ENCODE measurements at regions not wholly inside any gene's neighbourhood (a gene's known extent, or its start where the extent isn't known, plus 50 kb on each side); places are given as distances from the start of the nearest gene placed in this dataset.
"Not testable (repeated sequence)": the region's sequence is repeated elsewhere in the genome, so short reads cannot be mapped to it uniquely, and the experiment has no call there.

GRCh38 chr7:103227787-103228186, 69.4 kb upstream of the PMPCB start:
- not testable (repeated sequence) for H3K36me3 ChIP-seq (ENCODE audit: control insufficient read depth in 1 of 2, insufficient read depth in 2 of 2, low read length in 2 of 2); H3K4ac ChIP-seq (ENCODE audit: low read depth, low read length); H3K79me2 ChIP-seq (ENCODE audit: control insufficient read depth, insufficient read depth, low read length, poor library complexity); H2BK12ac ChIP-seq (ENCODE audit: low read length); H2BK120ac ChIP-seq (ENCODE audit: insufficient read depth, low read length, poor library complexity); H3K18ac ChIP-seq (ENCODE audit: low read length); H3K9ac ChIP-seq (ENCODE audit: low read length); H3K27ac ChIP-seq (ENCODE audit: low read depth, low read length); H4K8ac ChIP-seq (ENCODE audit: low read depth, low read length); H4K12ac ChIP-seq (ENCODE audit: low read depth, low read length); H3K4me3 ChIP-seq (ENCODE audit: low read depth, low read length); H3K4me1 ChIP-seq (ENCODE audit: control insufficient read depth in 1 of 2, insufficient read depth in 2 of 2, low read length in 2 of 2); H3K4me2 ChIP-seq (ENCODE audit: low read length); H3K14ac ChIP-seq (ENCODE audit: low read length); H3K9me3 ChIP-seq (ENCODE audit: insufficient read depth, low read depth, low read length); H2AK5ac ChIP-seq (ENCODE audit: low read length); DNase-seq; H2AFZ ChIP-seq (ENCODE audit: insufficient read depth, low read length, poor library complexity); H4K91ac ChIP-seq (ENCODE audit: low read depth, low read length); H3K23ac ChIP-seq (ENCODE audit: low read length); H2BK5ac ChIP-seq (ENCODE audit: low read depth, low read length, poor library complexity); H3K79me1 ChIP-seq (ENCODE audit: low read length); H3K27me3 ChIP-seq (ENCODE audit: insufficient read depth, low read length)
- no CpG with 5 or more reads among the region's 1 CpG for WGBS (ENCODE audit: extremely low coverage, insufficient coverage, insufficient read length)

- H3K4me2 ChIP-seq (ENCODE audit: low read length); H2BK12ac ChIP-seq (ENCODE audit: low read length); H3K18ac ChIP-seq (ENCODE audit: low read length); DNase-seq; H2AK5ac ChIP-seq (ENCODE audit: low read length); H3K27me3 ChIP-seq (ENCODE audit: insufficient read depth, low read length); H3K79me2 ChIP-seq (ENCODE audit: control insufficient read depth, insufficient read depth, low read length, poor library complexity); H4K12ac ChIP-seq (ENCODE audit: low read depth, low read length); H3K79me1 ChIP-seq (ENCODE audit: low read length); H2BK5ac ChIP-seq (ENCODE audit: low read depth, low read length, poor library complexity); H3K14ac ChIP-seq (ENCODE audit: low read length); H3K4me3 ChIP-seq (ENCODE audit: low read depth, low read length); H2AFZ ChIP-seq (ENCODE audit: insufficient read depth, low read length, poor library complexity); H3K27ac ChIP-seq (ENCODE audit: low read depth, low read length); H3K36me3 ChIP-seq (ENCODE audit: control insufficient read depth in 1 of 2, insufficient read depth in 2 of 2, low read length in 2 of 2); H3K9ac ChIP-seq (ENCODE audit: low read length); H3K9me3 ChIP-seq (ENCODE audit: insufficient read depth, low read depth, low read length); H3K23ac ChIP-seq (ENCODE audit: low read length); H4K91ac ChIP-seq (ENCODE audit: low read depth, low read length); H3K4ac ChIP-seq (ENCODE audit: low read depth, low read length); H4K8ac ChIP-seq (ENCODE audit: low read depth, low read length); H2BK120ac ChIP-seq (ENCODE audit: insufficient read depth, low read length, poor library complexity); H3K4me1 ChIP-seq (ENCODE audit: control insufficient read depth in 1 of 2, insufficient read depth in 2 of 2, low read length in 2 of 2): not testable (repeated sequence)
- WGBS (ENCODE audit: extremely low coverage, insufficient coverage, insufficient read length), result no CpG with 5 or more reads among the region's 1 CpG
These were observed 71.4 kb upstream of the PMPCB start for GRCh38 chr7:103225798-103226197.

GRCh38 chr7:103223065-103223464, 74.2 kb upstream of the NAPEPLD start:
- H2BK12ac ChIP-seq (ENCODE audit: low read length); H3K27me3 ChIP-seq (ENCODE audit: insufficient read depth, low read length); H3K79me2 ChIP-seq (ENCODE audit: control insufficient read depth, insufficient read depth, low read length, poor library complexity); H3K9ac ChIP-seq (ENCODE audit: low read length); H3K36me3 ChIP-seq (ENCODE audit: control insufficient read depth in 1 of 2, insufficient read depth in 2 of 2, low read length in 2 of 2); H3K4ac ChIP-seq (ENCODE audit: low read depth, low read length); H3K27ac ChIP-seq (ENCODE audit: low read depth, low read length); H3K23ac ChIP-seq (ENCODE audit: low read length); H3K4me3 ChIP-seq (ENCODE audit: low read depth, low read length); H2AFZ ChIP-seq (ENCODE audit: insufficient read depth, low read length, poor library complexity); H3K9me3 ChIP-seq (ENCODE audit: insufficient read depth, low read depth, low read length); H3K4me2 ChIP-seq (ENCODE audit: low read length); H3K79me1 ChIP-seq (ENCODE audit: low read length); H2AK5ac ChIP-seq (ENCODE audit: low read length); DNase-seq; H3K14ac ChIP-seq (ENCODE audit: low read length); H2BK120ac ChIP-seq (ENCODE audit: insufficient read depth, low read length, poor library complexity); H3K18ac ChIP-seq (ENCODE audit: low read length); H4K8ac ChIP-seq (ENCODE audit: low read depth, low read length); H2BK5ac ChIP-seq (ENCODE audit: low read depth, low read length, poor library complexity); H4K12ac ChIP-seq (ENCODE audit: low read depth, low read length); H4K91ac ChIP-seq (ENCODE audit: low read depth, low read length); H3K4me1 ChIP-seq (ENCODE audit: control insufficient read depth in 1 of 2, insufficient read depth in 2 of 2, low read length in 2 of 2): not testable (repeated sequence)
- no CpG with 5 or more reads among the region's 3 CpGs for WGBS (ENCODE audit: extremely low coverage, insufficient coverage, insufficient read length)

GRCh38 chr7:103211049-103211448, 62.1 kb upstream of the NAPEPLD start:
- H3K9me3 ChIP-seq (ENCODE audit: insufficient read depth, low read depth, low read length); H4K12ac ChIP-seq (ENCODE audit: low read depth, low read length); H3K18ac ChIP-seq (ENCODE audit: low read length); H3K14ac ChIP-seq (ENCODE audit: low read length); H2BK12ac ChIP-seq (ENCODE audit: low read length); H4K91ac ChIP-seq (ENCODE audit: low read depth, low read length); H3K23ac ChIP-seq (ENCODE audit: low read length); H3K9ac ChIP-seq (ENCODE audit: low read length); H3K4me1 ChIP-seq (ENCODE audit: control insufficient read depth in 1 of 2, insufficient read depth in 2 of 2, low read length in 2 of 2); H2AK5ac ChIP-seq (ENCODE audit: low read length); H3K36me3 ChIP-seq (ENCODE audit: control insufficient read depth in 1 of 2, insufficient read depth in 2 of 2, low read length in 2 of 2); H3K4me3 ChIP-seq (ENCODE audit: low read depth, low read length); H3K4ac ChIP-seq (ENCODE audit: low read depth, low read length); H3K27ac ChIP-seq (ENCODE audit: low read depth, low read length); H3K27me3 ChIP-seq (ENCODE audit: insufficient read depth, low read length); H3K4me2 ChIP-seq (ENCODE audit: low read length); H3K79me1 ChIP-seq (ENCODE audit: low read length); H2AFZ ChIP-seq (ENCODE audit: insufficient read depth, low read length, poor library complexity); H2BK120ac ChIP-seq (ENCODE audit: insufficient read depth, low read length, poor library complexity); H4K8ac ChIP-seq (ENCODE audit: low read depth, low read length); H3K79me2 ChIP-seq (ENCODE audit: control insufficient read depth, insufficient read depth, low read length, poor library complexity); H2BK5ac ChIP-seq (ENCODE audit: low read depth, low read length, poor library complexity): not testable (repeated sequence)
- WGBS (ENCODE audit: extremely low coverage, insufficient coverage, insufficient read length), result no CpG with 5 or more reads among the region's 6 CpGs
- peak; percentile 1 to 48 for DNase-seq
